ENCODE measurements at regions not wholly inside any gene's neighbourhood (a gene's known extent, or its start where the extent isn't known, plus 50 kb on each side); places are given as distances from the start of the nearest gene placed in this dataset.

DNA sequence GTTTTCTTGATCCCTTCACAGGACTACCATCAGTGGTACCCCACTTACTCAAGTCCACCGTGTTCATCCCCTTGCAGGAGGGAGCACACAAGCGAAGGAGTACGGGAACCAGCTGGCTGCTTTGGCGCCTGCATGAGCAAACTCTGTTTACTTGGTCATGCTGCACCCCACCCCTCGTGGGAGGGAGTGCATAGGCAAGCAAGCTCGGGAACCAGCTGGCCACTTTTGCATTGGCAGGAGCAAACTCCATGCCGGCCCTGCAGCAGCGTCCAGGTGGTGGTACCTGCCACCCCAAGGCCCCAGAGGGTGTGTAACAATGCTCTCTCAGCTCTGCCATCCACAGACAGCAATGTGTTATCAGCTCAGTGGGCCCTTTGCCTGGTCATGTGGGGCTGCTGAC lies 737.8 kb downstream of the FAM181B start:
- FAIRE-seq, result no peak
- TF ChIP-seq CTCF (IDR thresholded peaks at IDR 0.05; ENCODE audit: insufficient read depth, missing control alignments), result no peak
- no peak for DNase-seq (ENCODE audit: insufficient read length, low spot score)

GRCh38 chr11:81993755-81994154 lies 739.9 kb downstream of the FAM181B start:
- DNase-seq (ENCODE audit: insufficient read length, low spot score), result no peak
- FAIRE-seq, result no peak
- TF ChIP-seq CTCF (IDR thresholded peaks at IDR 0.05; ENCODE audit: insufficient read depth, missing control alignments), result no peak

- DNase-seq (ENCODE audit: insufficient read length, low spot score), result no peak
- no peak for TF ChIP-seq CTCF (IDR thresholded peaks at IDR 0.05; ENCODE audit: insufficient read depth, missing control alignments)
- no peak for FAIRE-seq
These were observed 742.8 kb downstream of the FAM181B start for GRCh38 chr11:81990659-81991443.

- no peak for DNase-seq (ENCODE audit: insufficient read length, low spot score)
- TF ChIP-seq CTCF (IDR thresholded peaks at IDR 0.05; ENCODE audit: insufficient read depth, missing control alignments), result no peak
- no peak for FAIRE-seq
These were observed 744.6 kb downstream of the FAM181B start for GRCh38 chr11:81989093-81989492.

GRCh38 chr11:81987829-81988472 lies 745.7 kb downstream of the FAM181B start:
- no peak for TF ChIP-seq CTCF (IDR thresholded peaks at IDR 0.05; ENCODE audit: insufficient read depth, missing control alignments)
- FAIRE-seq (no peak), DNase-seq (ENCODE audit: insufficient read length, low spot score) (no peak)

- FAIRE-seq, result no peak
- no peak for TF ChIP-seq CTCF (IDR thresholded peaks at IDR 0.05; ENCODE audit: insufficient read depth, missing control alignments)
- no peak for DNase-seq (ENCODE audit: insufficient read length, low spot score)
These were observed 747.0 kb downstream of the FAM181B start for GRCh38 chr11:81986556-81987161.

- no peak for TF ChIP-seq CTCF (IDR thresholded peaks at IDR 0.05; ENCODE audit: insufficient read depth, missing control alignments)
- DNase-seq (ENCODE audit: insufficient read length, low spot score) (no peak), FAIRE-seq (no peak)
These were observed 754.2 kb downstream of the FAM181B start for GRCh38 chr11:81979448-81979847.
